Activated CD8-positive, alpha-beta memory T cell treated with anti-CD3 and anti-CD28 coated beads for 1 hour (primary cell): ENCODE measurements at regions not wholly inside any gene's neighbourhood (a gene's known extent, or its start where the extent isn't known, plus 50 kb on each side); places are given as distances from the start of the nearest gene placed in this dataset.
"Not testable (repeated sequence)": the region's sequence is repeated elsewhere in the genome, so short reads cannot be mapped to it uniquely, and the experiment has no call there.

Experiments used
- DNase-seq, 2 donors: peaks; one replicate each; pipeline ENCODE4 v3.0.0-alpha.2; 2020; ENCODE audit warnings: low read depth in 1 of 2; ENCODE audit errors: extremely low read depth in 1 of 2

GRCh38 chr3:155995525-155996370, 124.6 kb upstream of the KCNAB1 start:
- no peak for DNase-seq

GRCh38 chr3:155996882-155997281, 123.5 kb upstream of the KCNAB1 start:
- no peak for DNase-seq

GRCh38 chr3:155998173-155998572, 122.2 kb upstream of the KCNAB1 start:
- not testable (repeated sequence) for DNase-seq

- no peak for DNase-seq
Measured at GRCh38 chr3:156005736-156006135, 114.6 kb upstream of the KCNAB1 start.

GRCh38 chr3:156010829-156011228, 109.5 kb upstream of the KCNAB1 start:
- DNase-seq, result no peak

GRCh38 chr3:156014489-156014888, 105.9 kb upstream of the KCNAB1 start:
- DNase-seq, result no peak

- DNase-seq, result no peak
Measured at GRCh38 chr3:156016902-156017301, 103.5 kb upstream of the KCNAB1 start.

- DNase-seq, result no peak
Measured at GRCh38 chr3:156017352-156018030, 102.9 kb upstream of the KCNAB1 start.

GRCh38 chr3:156024904-156025533, 95.4 kb upstream of the KCNAB1 start:
- DNase-seq, result no peak

- no peak for DNase-seq
Measured at GRCh38 chr3:156029208-156029607, 91.2 kb upstream of the KCNAB1 start.

GRCh38 chr3:156030723-156031122, 89.7 kb upstream of the KCNAB1 start:
- no peak for DNase-seq

GRCh38 chr3:156033428-156033827, 87.0 kb upstream of the KCNAB1 start:
- no peak for DNase-seq

- no peak for DNase-seq
Measured at GRCh38 chr3:156035158-156035557, 85.2 kb upstream of the KCNAB1 start.

- no peak for DNase-seq
Measured at GRCh38 chr3:156036258-156037053, 83.9 kb upstream of the KCNAB1 start.

- DNase-seq, result no peak
Measured at GRCh38 chr3:156037356-156037755, 83.0 kb upstream of the KCNAB1 start.

GRCh38 chr3:156038869-156039268, 81.5 kb upstream of the KCNAB1 start:
- no peak for DNase-seq

- no peak for DNase-seq
Measured at GRCh38 chr3:156040041-156040440, 80.3 kb upstream of the KCNAB1 start.

- not testable (repeated sequence) for DNase-seq
Measured at GRCh38 chr3:156041216-156041841, 79.0 kb upstream of the KCNAB1 start.

GRCh38 chr3:156041856-156042255, 78.5 kb upstream of the KCNAB1 start:
- not testable (repeated sequence) for DNase-seq

GRCh38 chr3:156043832-156044633, 76.3 kb upstream of the KCNAB1 start:
- peak in 1 of 2 donors; percentile 19 for DNase-seq
